GM23338 (cell line): ENCODE measurements at regions not wholly inside any gene's neighbourhood (a gene's known extent, or its start where the extent isn't known, plus 50 kb on each side); places are given as distances from the start of the nearest gene placed in this dataset.

ENCODE experiments used
- ATAC-seq: fragments of 200-7000 bp; cut with Tn5 transposase; 3 replicates; pipeline ENCODE4 v1.9.1; 2020
- DNase-seq: peaks from one replicate; pipeline ENCODE4 v3.0.0-alpha.2; 2015; ENCODE audit warnings: low spot score
- H2AFZ ChIP-seq: fragments of 200-600 bp; sonication (generic); 2 replicates; pipeline ENCODE4 v1.8.0; 2016; ENCODE audit warnings: antibody characterized with exemption, mild to moderate bottlenecking, moderate library complexity
- H3F3A ChIP-seq: fragments of 200-600 bp; sonication (generic); replicated peaks from 2 replicates; pipeline ENCODE4 v1.8.0; 2017; ENCODE audit warnings: antibody characterized with exemption, mixed run types, low read depth
- H3K27ac ChIP-seq: fragments of 200-600 bp; sonication (generic); 2 replicates; pipeline ENCODE4 v1.6.1; 2016; ENCODE audit warnings: low read depth
- H3K27me3 ChIP-seq: fragments of 200-600 bp; sonication (generic); 2 replicates; pipeline ENCODE4 v1.8.0; 2016; ENCODE audit warnings: mild to moderate bottlenecking, mixed run types, moderate library complexity; ENCODE audit not compliant: insufficient read depth
- H3K36me3 ChIP-seq: fragments of 200-600 bp; sonication (generic); 2 replicates; pipeline ENCODE4 v1.8.0; 2016; ENCODE audit warnings: mild to moderate bottlenecking; ENCODE audit not compliant: insufficient read depth
- H3K4me1 ChIP-seq: fragments of 200-600 bp; sonication (generic); 2 replicates; pipeline ENCODE4 v1.8.0; 2016; ENCODE audit warnings: mild to moderate bottlenecking, moderate library complexity; ENCODE audit not compliant: insufficient read depth
- H3K4me2 ChIP-seq: fragments of 200-600 bp; sonication (generic); 2 replicates; pipeline ENCODE4 v1.7.1; 2017; ENCODE audit warnings: mixed run types
- H3K4me3 ChIP-seq: fragments of 200-600 bp; sonication (generic); 2 replicates; pipeline ENCODE4 v1.6.1; 2016; ENCODE audit warnings: mixed run types
- H3K79me2 ChIP-seq: fragments of 200-600 bp; sonication (generic); replicated peaks from 2 replicates; pipeline ENCODE4 v1.8.0; 2017; ENCODE audit warnings: mild to moderate bottlenecking; ENCODE audit not compliant: insufficient read depth
- H3K9me2 ChIP-seq: fragments of 200-600 bp; sonication (generic); 2 replicates; pipeline ENCODE4 v1.8.0; 2017; ENCODE audit not compliant: insufficient read depth
- H4K20me1 ChIP-seq: fragments of 200-600 bp; sonication (generic); replicated peaks from 2 replicates; pipeline ENCODE4 v1.8.0; 2017; ENCODE audit warnings: mild to moderate bottlenecking; ENCODE audit not compliant: insufficient read depth
- H3K27ac Mint-ChIP-seq: 2 replicates; pipeline ENCODE4 v1.8.0; 2020; ENCODE audit warnings: inconsistent platforms, mild to moderate bottlenecking, moderate library complexity, mixed read lengths
- H3K27me3 Mint-ChIP-seq: 3 replicates; pipeline ENCODE4 v1.8.0; 2022; ENCODE audit warnings: low read depth, mild to moderate bottlenecking, moderate library complexity, mixed read lengths, inconsistent platforms; ENCODE audit not compliant: insufficient read depth, poor library complexity
- H3K36me3 Mint-ChIP-seq: 3 replicates; pipeline ENCODE4 v1.8.0; 2021; ENCODE audit warnings: low read depth, mild to moderate bottlenecking, inconsistent platforms, moderate library complexity, mixed read lengths
- H3K4me1 Mint-ChIP-seq: 3 replicates; pipeline ENCODE4 v1.8.0; 2020; ENCODE audit warnings: mild to moderate bottlenecking, inconsistent platforms, mixed read lengths
- H3K4me3 Mint-ChIP-seq: 3 replicates; pipeline ENCODE4 v1.8.0; 2021; ENCODE audit warnings: moderate library complexity, mild to moderate bottlenecking, inconsistent platforms, mixed read lengths
- H3K9me3 Mint-ChIP-seq: 3 replicates; pipeline ENCODE4 v1.8.0; 2020; ENCODE audit warnings: moderate library complexity, mild to moderate bottlenecking, inconsistent platforms, mixed read lengths
- CREB1 ChIP-seq: fragments of 250-450 bp; sonication (Bioruptor Pico); IDR thresholded peaks from 2 replicates; pipeline ENCODE4 v1.5.0; 2020; ENCODE audit warnings: low read depth, mild to moderate bottlenecking, moderate library complexity
- CTCF ChIP-seq, 2 experiments: fragments of 200-600 bp in 1 of 2; sonication (generic) in 1 of 2; conservative IDR thresholded peaks; 2 replicates each; pipeline versions ENCODE4 v1.5.1 to v1.6.1; 2016 to 2017; ENCODE audit warnings: antibody characterized with exemption in 2 of 2, low read depth in 2 of 2, mild to moderate bottlenecking in 2 of 2, moderate library complexity in 1 of 2
- ETS1 ChIP-seq: IDR thresholded peaks from 2 replicates; pipeline ENCODE4 v1.6.1; 2016; ENCODE audit warnings: antibody characterized with exemption
- EZH2 ChIP-seq: fragments of 200-600 bp; sonication (generic); IDR thresholded peaks from one replicate; pipeline ENCODE4 v1.8.0; 2017; ENCODE audit warnings: antibody characterized with exemption, mild to moderate bottlenecking, low read depth; ENCODE audit not compliant: unreplicated experiment
- EZH2phosphoT487 ChIP-seq: fragments of 200-600 bp; sonication (generic); IDR thresholded peaks from one replicate; pipeline ENCODE4 v1.8.1; 2018; ENCODE audit warnings: antibody characterized with exemption; ENCODE audit not compliant: unreplicated experiment
- NANOG ChIP-seq: IDR thresholded peaks from 2 replicates; pipeline ENCODE4 v1.6.1; 2016; ENCODE audit warnings: antibody characterized with exemption, borderline replicate concordance
- POLR2AphosphoS5 ChIP-seq: IDR thresholded peaks from 2 replicates; pipeline ENCODE4 v1.6.1; 2016; ENCODE audit warnings: antibody characterized with exemption, low read depth
- REST ChIP-seq: IDR thresholded peaks from one replicate; pipeline ENCODE4 v1.6.1; 2018; ENCODE audit warnings: antibody characterized with exemption; ENCODE audit not compliant: unreplicated experiment
- ZNF114 ChIP-seq: fragments of 250-450 bp; sonication (Bioruptor Pico); IDR thresholded peaks from 2 replicates; pipeline ENCODE4 v1.5.0; 2020; ENCODE audit warnings: mild to moderate bottlenecking, moderate library complexity
- ZNF331 ChIP-seq: fragments of 250-450 bp; sonication (Bioruptor Pico); IDR thresholded peaks from 2 replicates; pipeline ENCODE4 v1.5.0; 2020; ENCODE audit warnings: low read depth, mild to moderate bottlenecking, moderate library complexity

GRCh38 chr2:242059566-242059965, 190.0 kb downstream of the RTP5 start:
- H3F3A ChIP-seq = peaks cover 9% of the 10 kb centered on the region; the same call in 1 of the 2 replicates
- H3K36me3 ChIP-seq = peaks cover 13% of the 10 kb centered on the region; the same call in 1 of the 2 replicates
- no peaks in the 10 kb centered on the region for H3K79me2 ChIP-seq
- no peak overlapping the region for H3K27ac Mint-ChIP-seq
- H3K4me3 Mint-ChIP-seq = no peak overlapping the region
- no peak for TF ChIP-seq ZNF331
- no peak for TF ChIP-seq EZH2phosphoT487
- TF ChIP-seq EZH2 = no peak
- no peak for TF ChIP-seq REST
- TF ChIP-seq ZNF114 (CRISPR knock-in tag) = no peak
- TF ChIP-seq NANOG = no peak
- no peak for TF ChIP-seq ETS1
- no peak for TF ChIP-seq CTCF (conservative IDR thresholded peaks at IDR 0.05; ENCODE audit: low read depth in 2 of 2)
- TF ChIP-seq POLR2AphosphoS5 = no peak
- TF ChIP-seq CREB1 = no peak
- H3K9me2 ChIP-seq = no peaks in the 10 kb centered on the region
- H2AFZ ChIP-seq = no peak overlapping the region
- peaks cover 29% of the 10 kb centered on the region; the same call in 2 of the 3 replicates for H3K36me3 Mint-ChIP-seq
- peaks cover 14% of the 10 kb centered on the region for H3K4me1 ChIP-seq
- H3K4me3 ChIP-seq = no peak overlapping the region
- H3K4me1 Mint-ChIP-seq = peaks cover 22% of the 10 kb centered on the region
- H3K9me3 Mint-ChIP-seq = peaks cover 43% of the 10 kb centered on the region
- H4K20me1 ChIP-seq = peaks cover under 1% of the 10 kb centered on the region; the same call in 1 of the 2 replicates
- peaks cover 52% of the 10 kb centered on the region for H3K27me3 ChIP-seq
- no peak overlapping the region for H3K27ac ChIP-seq
- H3K4me2 ChIP-seq = no peak overlapping the region
- no peak for ATAC-seq
- no peak for DNase-seq
- peaks cover 30% of the 10 kb centered on the region for H3K27me3 Mint-ChIP-seq
